ENCODE measurements at regions not wholly inside any gene's neighbourhood (a gene's known extent, or its start where the extent isn't known, plus 50 kb on each side); places are given as distances from the start of the nearest gene placed in this dataset.

DNA sequence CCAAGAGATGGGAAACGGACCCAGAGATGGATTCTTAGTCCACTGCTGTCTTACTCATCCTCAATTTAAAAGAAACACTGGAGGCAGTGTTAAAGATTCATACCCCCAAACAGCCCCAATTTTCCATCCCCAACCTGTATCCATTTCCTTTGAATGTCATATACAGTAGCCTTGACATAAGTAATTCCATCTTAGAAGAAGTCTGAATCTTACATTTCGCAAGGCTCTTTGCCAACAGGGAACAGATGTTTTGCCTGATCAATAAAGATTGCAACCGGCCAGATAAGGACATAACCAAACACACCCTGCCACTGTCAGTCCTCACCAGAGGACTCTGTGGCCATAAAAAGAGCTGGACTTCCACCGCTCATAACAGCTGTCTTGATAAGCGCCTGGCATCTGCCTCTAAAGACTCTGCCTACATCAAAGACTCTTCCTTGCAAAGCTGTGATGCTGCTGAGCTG lies 59.0 kb upstream of the MED9 start:
- no peak for DNase-seq (ENCODE audit: low read depth)

DNA sequence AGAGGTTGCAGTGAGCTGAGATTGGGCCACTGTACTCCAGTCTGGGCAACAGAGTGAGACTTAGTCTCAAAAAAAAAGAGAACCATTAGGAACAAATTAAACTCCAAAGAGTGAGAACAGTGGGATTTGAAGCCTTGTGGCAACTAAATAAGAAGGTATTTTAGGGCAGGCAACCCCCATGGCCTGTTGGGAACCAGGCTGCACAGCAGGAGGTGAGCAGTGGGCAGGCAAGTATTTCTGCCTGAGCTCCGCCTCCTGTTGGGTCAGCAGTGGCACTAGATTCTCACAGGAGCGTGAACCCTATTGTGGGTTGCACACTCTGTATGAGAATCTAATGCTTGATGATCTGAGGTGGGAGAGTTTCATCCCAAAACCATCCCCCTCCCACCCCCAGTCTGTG lies 57.6 kb upstream of the MED9 start:
- no peak for DNase-seq (ENCODE audit: low read depth)

DNA sequence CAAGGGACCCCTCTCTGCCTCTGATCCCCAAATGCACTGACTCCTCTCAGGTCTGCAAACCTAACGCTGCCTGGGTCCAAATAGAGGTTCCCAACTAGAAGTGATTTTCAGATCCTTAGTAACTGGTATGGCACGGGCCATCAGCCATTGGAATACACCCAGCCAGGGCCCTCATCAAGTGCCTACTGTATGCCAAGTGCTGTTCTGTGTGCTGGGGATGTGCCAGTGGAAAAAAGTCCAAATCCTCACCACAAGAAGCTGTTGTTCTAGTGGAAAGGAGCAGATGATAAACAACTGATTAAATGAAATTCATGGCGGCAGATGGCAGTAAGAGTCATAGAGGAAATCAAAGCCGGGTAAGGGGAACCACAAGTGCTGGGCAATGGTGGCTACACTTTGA lies 57.2 kb upstream of the MED9 start:
- no peak for DNase-seq (ENCODE audit: low read depth)

DNA sequence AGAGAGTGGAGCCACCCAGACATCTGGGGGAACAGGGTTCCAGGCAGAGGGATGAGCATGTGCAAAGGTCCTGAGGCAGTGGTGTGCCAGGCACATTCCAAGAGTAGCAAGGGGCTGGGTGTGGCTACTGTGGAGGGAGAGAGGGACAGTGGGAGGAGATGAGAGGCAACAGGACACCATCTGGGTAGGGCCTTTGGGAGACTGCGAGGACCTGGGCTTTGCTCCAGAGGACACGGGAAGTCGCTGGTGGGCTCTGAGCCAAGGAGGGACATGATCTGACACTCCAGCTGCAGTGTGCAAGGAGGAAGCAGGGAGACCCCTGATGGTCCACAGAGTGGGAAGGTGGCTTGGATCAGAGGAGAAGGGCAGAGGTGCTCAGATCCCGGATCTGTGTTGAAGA lies 56.7 kb upstream of the MED9 start:
- DNase-seq (ENCODE audit: low read depth): no peak

DNA sequence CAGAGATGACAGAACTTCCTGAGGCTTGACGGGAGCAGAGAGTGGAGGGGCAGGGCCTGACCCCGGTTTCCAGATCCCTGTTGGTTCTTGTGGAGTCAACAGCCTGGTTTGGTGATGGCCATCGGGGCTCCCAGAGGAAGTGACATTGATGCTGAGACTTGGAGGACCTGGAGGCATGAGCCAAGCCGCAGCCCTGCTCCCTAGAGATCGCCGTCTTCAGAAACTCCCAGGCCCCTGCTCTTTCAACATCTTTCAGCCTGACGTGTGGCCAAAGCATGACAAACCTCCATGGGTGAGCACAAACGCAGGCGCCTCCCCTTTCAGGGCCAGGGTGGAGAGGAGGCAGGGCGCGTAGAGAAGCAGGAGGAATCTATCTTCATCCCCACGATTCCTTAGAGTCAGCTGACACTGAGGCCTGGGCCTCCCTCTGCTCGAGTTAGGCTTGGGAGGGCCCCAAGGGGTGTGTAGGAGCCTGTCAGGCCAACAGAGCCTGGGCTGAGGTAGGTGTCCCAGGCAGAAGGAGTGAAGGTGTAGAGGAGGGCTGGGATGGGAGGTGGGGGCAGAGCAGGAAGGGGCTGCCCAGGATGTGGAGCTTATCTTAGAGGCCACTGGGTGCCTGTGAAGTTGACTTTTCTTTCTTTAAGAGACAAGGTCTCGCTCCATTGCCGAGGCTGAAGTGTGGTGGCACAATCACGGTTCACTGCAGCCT lies 56.1 kb upstream of the MED9 start:
- no peak for DNase-seq (ENCODE audit: low read depth)

DNA sequence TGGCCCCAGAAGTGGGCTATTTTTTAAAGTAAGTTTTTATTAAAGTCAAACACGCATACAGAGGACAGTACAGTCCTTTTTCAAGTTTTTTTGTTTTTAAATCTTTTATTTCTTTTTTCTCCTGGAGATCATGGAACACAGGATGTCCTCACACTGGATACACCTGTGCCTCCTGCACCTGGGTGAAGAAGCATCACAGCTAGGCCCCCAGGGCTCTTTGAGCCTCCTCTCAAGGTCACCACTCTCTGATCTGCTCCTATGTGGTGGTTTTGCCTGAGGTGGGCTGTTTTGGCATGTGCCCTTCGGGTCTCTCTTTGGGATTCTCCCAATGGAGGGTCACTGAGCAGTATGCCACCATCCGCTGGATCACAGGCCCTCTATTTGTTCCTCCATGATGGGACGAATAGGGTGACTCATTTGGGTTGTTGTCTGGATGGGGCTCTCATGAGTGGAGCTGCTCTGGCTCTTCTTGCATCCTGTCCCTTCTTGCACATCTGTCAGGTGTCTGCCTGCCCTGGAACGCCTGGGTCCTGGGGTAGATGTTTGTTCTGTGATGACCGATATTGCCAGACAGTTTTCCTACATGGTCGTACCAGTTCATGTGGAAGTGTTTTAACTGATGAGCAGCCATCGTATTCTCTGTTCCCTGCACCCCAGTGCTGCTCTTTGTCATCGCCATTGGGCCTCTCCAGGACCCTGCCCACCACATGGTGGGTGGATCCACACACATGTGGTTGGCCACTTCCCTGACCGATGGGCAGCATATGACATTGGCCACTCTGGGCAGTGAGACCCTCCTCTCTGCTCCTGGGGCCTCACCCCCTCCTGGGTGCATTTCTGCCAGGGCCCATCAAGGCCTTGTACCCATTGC lies 55.2 kb upstream of the MED9 start:
- no peak for DNase-seq (ENCODE audit: low read depth)

DNA sequence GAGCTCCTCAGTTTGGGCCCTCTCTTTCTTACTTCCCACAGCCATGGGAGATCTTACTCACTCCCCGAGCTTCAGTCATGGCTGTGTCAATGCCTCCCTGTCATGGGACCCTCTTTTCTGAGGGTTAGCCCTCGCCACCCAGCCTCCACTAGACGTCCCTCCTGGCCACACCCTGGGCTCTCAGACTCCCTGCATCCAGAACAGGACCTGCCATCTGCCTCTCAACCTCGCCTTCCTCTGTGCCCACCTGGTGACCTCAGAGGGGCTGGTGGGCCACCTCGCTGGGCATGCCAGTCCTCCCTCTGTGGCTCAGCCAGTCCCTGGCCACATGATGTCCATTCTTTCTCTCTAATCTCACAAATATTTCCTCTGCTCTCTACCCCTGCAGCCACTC lies 54.6 kb upstream of the MED9 start:
- DNase-seq (ENCODE audit: low read depth): no peak

DNA sequence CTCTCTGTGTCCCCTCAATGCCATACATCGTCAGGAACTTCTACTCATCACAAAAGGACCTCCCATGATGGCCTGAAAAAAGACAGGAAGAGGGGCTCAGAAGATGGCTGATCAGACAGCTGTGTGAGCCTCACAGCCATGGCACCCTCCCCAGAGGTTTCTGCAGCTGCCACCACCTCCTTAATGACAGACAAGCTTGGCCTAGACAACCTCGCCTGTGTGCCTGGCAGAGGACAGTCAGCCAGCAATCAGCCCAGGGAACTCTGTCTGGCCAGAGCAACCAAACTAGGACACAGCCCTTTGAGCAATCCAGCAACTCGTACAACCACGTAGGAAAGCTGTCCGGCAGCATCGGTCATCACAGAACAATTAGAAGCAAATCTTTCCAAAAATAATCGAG lies 54.2 kb upstream of the MED9 start:
- no peak for DNase-seq (ENCODE audit: low read depth)

DNA sequence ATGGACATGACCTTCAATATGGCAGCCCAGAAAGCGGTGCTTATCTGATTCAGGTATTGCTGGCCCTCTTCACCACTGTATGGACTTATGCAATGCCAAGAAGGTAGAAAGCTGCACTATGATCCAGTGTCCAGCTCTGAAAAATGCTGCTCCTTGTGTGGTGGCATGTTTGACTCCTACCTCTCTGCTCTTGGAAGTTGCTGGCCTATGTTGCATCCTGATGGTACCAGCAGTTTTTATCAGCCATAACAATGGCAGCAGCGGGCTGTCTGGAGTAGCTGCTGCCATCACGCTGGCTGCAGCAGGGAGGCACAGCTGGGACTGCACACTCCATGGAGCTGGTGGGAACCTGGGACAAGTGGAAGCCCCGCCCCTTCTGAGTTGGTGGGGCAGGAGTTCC lies 53.1 kb upstream of the MED9 start:
- DNase-seq (ENCODE audit: low read depth): no peak

DNA sequence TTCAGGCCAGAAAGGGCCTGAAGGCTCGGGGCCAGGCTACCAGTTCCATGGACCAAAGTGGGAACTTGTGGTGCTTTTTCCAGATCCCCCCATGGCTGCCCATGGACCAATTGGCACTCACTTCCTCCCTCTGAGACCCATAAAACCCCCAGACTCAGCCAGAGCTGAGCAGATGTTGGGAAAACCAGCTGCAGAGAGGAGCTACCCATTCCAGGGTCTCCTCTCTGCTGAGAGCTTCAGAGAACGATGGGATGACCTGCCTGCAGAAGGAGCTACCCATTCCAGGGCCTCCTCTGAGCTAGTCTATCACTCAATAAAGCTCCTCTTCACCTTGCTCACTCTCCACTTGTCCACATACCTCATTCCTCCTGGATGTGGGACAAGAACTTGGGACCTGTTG lies 52.2 kb upstream of the MED9 start:
- no peak for DNase-seq (ENCODE audit: low read depth)

DNA sequence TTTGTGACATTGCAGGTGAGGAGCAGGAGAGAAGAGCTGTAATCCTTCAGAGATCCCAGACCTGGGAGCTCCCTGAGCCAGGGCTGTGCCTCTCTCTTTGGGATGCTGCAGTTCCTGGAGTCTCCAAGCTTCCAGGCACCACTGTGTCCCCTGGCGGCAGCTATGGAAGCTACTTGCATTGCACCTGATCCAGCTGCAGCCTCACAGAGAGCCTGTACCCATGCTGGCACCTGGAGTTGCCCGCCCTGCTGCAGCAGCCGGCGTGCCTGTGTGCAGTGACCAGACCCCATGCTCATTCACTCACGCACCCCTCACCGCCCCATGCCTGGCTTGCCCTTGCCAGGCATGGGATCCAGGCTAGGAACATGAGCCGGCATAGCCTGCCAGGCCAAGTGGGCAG lies 51.8 kb upstream of the MED9 start:
- DNase-seq (ENCODE audit: low read depth): no peak

DNA sequence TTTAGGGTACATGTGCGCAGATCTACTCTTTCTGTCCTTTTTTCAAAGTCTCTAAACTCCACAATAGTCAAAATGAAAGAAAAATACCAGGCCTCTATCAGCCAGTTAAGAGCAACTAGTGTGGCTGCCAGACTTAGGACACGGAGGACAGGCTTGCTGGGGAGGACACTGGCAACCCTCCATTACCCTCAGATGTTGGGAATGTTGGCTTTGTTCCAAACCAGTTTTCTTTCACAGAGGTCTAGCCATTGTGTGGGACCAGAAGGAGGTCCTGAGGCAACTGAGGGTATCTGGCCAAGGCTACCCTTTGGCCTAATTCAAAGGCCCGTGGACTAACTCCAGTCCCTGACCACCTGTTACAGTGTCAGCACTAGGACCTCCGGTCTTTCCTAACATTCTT lies 51.2 kb upstream of the MED9 start:
- DNase-seq (ENCODE audit: low read depth): no peak

DNA sequence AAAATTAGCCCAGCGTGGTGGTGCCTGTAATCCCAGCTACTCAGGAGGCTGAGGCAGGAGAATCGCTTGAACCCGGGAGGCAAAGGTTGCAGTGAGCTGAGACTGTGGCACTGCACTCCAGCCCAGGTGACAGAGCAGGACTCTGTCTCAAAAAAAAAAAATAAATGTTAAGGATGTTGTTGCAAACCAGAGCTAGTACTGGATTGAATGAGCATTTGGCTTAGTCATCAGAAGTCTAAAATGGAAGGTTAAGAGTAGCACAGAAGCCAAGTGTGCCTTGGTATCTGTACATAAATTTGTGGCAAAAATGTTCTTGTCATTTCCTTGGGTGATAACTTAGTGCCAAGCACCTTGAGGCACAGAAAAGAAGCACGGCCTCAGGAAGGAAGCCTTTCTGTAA lies 50.6 kb upstream of the MED9 start:
- DNase-seq (ENCODE audit: low read depth): no peak

All from activated T-helper 1 cell treated with Interleukin-2 at 50 U/mL for 16 hours (primary cell).